ENCODE measurements at regions not wholly inside any gene's neighbourhood (a gene's known extent, or its start where the extent isn't known, plus 50 kb on each side); places are given as distances from the start of the nearest gene placed in this dataset.

- TF ChIP-seq HDAC6 (IDR thresholded peaks at IDR 0.05; ENCODE audit: low read depth, low read length) = no peak
- TF ChIP-seq RXRA (IDR thresholded peaks at IDR 0.05; ENCODE audit: insufficient read depth, low read depth, low read length) = no peak
- TF ChIP-seq RAD21 (IDR thresholded peaks at IDR 0.05 in 1 of 2, conservative IDR thresholded peaks at IDR 0.05 in 1 of 2; ENCODE audit: low read depth in 2 of 2, low read length in 2 of 2) = no peak
- TF ChIP-seq CTCF (IDR thresholded peaks at IDR 0.05; ENCODE audit: control extremely low read depth in 1 of 3, insufficient read depth in 1 of 3, low read depth in 1 of 3, low read length in 3 of 3) = no peak
- TF ChIP-seq TAF1 (IDR thresholded peaks at IDR 0.05; ENCODE audit: low read depth, low read length) = no peak
- TF ChIP-seq CHD1 (IDR thresholded peaks at IDR 0.05; ENCODE audit: low read depth, low read length) = no peak
- TF ChIP-seq EP300 (IDR thresholded peaks at IDR 0.05; ENCODE audit: borderline replicate concordance in 1 of 2, low read depth in 2 of 2, low read length in 2 of 2) = no peak
- no peak for TF ChIP-seq EZH2 (IDR thresholded peaks at IDR 0.05; ENCODE audit: low read depth, low read length, severe bottlenecking)
- TF ChIP-seq YY1 (IDR thresholded peaks at IDR 0.05; ENCODE audit: low read depth, low read length) = no peak
- no peak for TF ChIP-seq PHF8 (conservative IDR thresholded peaks at IDR 0.05; ENCODE audit: low read depth, low read length)
- no peak for TF ChIP-seq POLR2A (IDR thresholded peaks at IDR 0.05; ENCODE audit: control extremely low read depth in 1 of 2, low read depth in 2 of 2, low read length in 2 of 2)
- no peak for TF ChIP-seq JUN (IDR thresholded peaks at IDR 0.05; ENCODE audit: low read depth, low read length)
These were observed 369.9 kb downstream of the CDH26 start for GRCh38 chr20:60327971-60328660.

All from H1 (cell line).